ENCODE measurements at regions not wholly inside any gene's neighbourhood (a gene's known extent, or its start where the extent isn't known, plus 50 kb on each side); places are given as distances from the start of the nearest gene placed in this dataset.

DNA sequence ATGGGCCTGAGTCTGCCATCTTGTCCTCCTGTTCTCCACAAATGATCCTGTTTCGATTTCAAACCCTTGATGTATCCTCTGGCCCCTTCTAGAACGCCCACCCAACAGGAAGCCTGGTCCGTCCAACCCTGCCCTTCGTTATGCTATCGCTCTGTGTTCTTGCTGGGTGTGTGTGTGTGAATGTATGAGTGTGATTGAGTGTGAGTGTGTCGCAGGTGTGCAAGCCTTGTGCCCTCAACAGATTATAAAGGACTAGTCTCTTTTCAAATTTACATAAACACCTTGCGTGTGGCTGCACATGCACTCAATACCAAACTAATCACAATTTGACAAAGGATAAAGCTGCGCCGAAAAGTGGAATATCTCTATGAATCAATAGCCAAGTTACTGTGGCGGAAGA, 149.5 kb upstream of the SALL3 start:
- DNase-seq (ENCODE audit: low read depth in 3 of 3): no peak

DNA sequence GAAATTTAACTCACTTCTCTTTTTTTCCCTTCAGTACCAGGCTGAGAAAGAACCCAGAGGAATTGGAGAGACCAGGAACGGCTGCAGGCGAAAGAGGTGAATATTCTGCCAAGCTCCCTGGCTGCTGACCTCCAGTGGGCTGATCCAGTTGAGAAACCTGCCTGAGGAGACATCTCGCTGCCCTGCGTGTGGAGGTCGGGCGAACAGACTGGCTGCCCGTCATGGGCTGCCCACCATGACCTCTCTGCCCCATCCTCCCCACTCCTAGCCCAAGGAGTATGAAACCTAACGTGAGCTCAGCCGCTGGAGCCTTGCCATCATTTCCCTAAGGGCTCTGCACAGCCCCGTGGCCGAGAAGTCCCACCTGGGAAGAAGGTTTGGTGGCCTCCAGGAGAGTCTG, 148.8 kb upstream of the SALL3 start:
- no peak for DNase-seq (ENCODE audit: low read depth in 3 of 3)

- no peak for DNase-seq (ENCODE audit: low read depth in 3 of 3)
These were observed 148.0 kb upstream of the SALL3 start for GRCh38 chr18:78831603-78832002.

GRCh38 chr18:78833833-78834232, 145.8 kb upstream of the SALL3 start:
- no peak for DNase-seq (ENCODE audit: low read depth in 3 of 3)

GRCh38 chr18:78836838-78837237, 142.8 kb upstream of the SALL3 start:
- no peak for DNase-seq (ENCODE audit: low read depth in 3 of 3)

DNA sequence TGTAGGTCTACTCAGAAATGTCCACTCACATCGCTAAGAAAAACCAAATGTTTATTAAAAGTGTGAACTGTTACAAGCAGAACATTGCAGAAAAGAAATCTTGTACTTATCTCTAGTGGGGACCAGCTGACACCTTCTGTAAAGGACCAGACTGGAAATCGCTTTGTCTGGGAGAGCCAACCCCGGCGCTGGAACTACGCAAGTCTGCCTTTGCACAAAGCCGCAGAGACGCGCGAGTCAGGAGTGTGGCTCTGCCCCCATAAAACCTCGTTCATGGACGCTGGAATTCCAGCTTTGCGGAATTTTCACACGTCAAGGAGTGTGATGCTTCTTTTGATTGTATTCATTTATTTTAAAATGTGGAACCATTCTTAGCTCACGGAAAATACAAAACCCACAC, 141.9 kb upstream of the SALL3 start:
- no peak for DNase-seq (ENCODE audit: low read depth in 3 of 3)

DNA sequence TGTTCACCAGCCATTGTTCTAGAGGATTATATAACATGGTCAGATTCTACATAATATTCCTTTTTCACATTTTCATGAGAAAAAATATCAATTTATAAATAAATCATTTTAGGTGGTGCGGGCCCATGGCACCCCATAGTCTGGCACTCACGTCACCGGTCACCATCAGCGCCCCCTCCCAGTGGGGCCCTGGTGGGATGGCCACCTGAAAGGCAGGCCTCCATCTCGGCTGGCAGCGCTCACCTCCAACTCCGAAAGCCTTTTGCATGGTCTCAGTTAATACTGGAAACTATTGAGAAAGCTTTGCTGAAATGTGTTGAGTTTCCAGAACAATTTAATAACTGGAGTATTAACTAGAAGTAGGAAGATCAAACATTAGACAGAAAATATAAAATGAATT, 141.4 kb upstream of the SALL3 start:
- DNase-seq (ENCODE audit: low read depth in 3 of 3): no peak

DNA sequence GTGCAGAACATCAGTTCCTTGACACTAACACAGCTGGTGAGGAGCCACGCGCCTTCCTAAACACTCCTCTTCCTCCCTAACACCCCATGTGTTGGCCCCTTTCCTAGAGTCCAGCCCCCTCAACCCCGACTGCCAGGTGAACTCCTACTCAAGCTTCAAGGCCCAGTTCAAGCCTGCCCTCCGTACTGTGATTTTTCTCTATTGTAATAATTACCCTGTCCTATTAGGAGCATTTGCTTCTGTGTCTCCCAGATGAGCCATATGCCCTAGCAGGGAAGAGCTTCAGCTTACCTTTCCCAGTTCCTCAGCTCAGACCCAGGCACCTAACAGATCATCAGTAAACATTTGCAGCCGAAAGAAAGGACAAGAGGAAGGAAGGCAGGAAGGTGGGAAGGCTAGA, 130.6 kb upstream of the SALL3 start:
- DNase-seq (ENCODE audit: low read depth in 3 of 3): no peak

DNA sequence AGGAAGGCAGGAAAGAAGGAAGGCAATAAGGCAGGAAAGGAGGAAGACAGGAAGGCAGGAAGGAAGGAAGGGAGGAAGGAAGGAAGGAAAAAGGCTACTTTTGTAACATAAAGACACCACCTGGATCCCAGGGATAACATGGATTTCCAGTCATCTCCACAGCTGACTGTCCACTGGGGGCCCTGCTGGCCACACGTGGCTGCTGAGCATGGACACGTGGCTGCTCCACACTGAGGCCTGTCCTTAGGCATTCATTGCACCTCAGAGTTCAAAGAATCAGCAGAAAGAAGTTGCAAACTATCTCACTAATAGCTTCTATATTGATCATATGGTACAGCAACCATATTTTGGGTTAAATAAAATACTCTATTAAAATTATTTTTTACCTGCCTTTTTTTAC, 130.2 kb upstream of the SALL3 start:
- no peak for DNase-seq (ENCODE audit: low read depth in 3 of 3)

- DNase-seq (ENCODE audit: low read depth in 3 of 3): no peak
These were observed 126.3 kb upstream of the SALL3 start for GRCh38 chr18:78853341-78853740.

DNA sequence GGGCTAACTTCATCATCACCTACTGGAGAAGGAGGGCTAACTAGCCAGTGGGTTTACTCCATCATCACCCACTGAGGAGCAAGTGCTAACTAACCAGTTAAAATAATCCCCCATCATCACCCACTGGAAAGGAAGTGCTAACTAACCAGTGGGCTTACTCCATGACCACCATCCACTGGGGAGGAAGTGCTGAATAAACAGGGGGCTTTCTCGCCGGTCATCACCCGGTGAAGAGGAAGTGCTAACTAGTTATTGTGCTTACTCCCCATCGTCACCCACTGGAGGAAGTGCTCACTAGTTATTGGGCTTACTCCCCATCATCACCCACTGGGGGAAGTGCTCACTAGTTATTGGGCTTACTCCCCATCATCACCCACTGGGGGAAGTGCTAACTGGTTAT, 124.4 kb upstream of the SALL3 start:
- no peak for DNase-seq (ENCODE audit: low read depth in 3 of 3)

DNA sequence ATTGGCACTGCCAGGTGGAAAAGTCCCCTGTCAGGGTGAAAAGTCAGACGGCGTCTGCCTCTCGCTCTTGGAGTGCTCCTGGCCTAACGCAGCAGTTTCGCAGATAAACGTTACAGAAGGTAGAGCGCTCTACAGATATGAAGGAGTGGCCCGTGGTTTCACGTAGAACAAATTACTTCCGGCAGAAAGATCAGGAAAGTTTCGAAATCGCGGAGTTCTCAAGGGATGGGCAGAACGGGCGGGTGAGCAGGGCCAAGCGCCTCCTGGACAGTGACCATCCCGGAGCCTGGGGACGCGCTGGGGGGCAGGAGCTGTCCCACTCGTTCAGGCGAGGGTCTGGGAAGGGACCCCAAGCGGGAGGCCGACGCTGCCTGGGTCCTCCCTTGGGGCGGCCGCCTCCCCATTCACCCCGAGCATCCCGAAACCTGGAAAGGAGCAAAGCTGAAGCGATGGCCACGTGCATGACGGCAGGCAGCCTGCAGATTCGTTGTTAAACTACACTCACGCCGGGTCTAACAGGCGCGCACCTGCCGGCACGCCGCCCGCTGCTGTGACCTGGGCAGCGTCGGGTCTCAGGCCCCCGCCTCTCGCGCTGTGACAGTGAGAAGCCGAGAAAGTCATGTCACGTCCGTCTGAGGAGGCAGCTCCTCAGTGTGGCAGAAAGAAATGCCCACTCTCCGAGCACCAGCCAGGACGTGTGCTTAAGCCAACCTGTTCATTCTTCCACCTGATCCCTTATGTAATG, 122.9 kb upstream of the SALL3 start:
- DNase-seq (ENCODE audit: low read depth in 3 of 3): no peak

GRCh38 chr18:78857314-78858150, 122.1 kb upstream of the SALL3 start:
- DNase-seq (ENCODE audit: low read depth in 3 of 3): no peak

DNA sequence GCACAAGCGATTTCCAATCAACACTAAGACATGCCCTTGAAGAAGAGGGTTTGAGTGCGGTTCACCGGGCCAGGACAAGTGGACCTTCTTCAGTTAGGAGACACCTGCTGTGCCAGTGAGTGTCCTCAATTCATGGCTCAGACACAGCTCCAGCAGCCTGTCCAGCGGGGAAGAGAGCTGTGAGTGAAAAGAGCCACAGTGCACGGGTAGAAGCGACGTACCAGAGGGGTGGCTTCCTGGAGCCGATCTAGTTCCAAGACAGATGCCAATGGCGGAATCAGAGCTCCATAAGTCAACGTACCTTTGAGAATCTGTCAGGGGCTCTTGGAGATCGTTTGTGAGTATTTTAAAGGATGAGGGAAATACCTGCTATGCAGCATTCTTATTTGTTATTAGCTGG, 119.9 kb upstream of the SALL3 start:
- DNase-seq (ENCODE audit: low read depth in 3 of 3): no peak

DNA sequence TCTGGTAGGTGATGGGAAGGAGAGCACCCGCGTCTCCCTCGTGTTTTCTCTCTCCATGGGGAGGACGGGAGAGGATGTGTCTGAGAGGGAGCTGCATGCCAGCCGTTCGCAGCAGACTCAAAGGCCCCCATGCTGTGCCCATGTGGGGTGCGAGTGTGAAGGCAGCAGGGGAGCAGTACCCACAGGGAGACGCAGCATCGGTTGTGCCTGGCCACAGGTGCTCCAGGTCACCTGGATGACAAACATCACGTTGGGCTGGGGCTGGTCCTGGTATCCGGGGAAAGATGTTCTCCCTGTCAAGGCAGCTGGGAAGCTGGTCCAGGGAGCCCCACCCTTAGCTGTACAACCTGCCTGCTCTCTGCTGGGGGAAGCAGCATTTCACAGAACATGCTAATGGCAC, 119.5 kb upstream of the SALL3 start:
- no peak for DNase-seq (ENCODE audit: low read depth in 3 of 3)

DNA sequence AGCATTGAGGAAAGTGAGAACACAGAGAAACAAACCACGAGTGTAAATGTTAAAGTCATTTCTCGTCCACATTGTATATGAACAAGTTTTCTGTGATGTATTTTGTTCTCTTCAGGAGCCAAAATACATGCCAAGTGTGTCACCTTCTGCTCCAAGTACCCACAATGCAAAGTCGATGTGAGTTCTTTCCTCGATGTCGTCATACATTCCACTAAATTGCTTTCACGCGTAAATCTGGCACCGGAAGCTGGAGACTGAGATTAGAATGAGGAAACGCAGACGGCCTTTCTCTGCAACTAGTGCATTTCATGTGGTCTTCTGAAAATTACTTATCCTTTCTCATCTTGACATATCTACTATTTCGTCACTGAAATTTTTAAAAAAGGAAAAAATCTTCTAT, 118.5 kb upstream of the SALL3 start:
- DNase-seq (ENCODE audit: low read depth in 3 of 3): no peak

DNA sequence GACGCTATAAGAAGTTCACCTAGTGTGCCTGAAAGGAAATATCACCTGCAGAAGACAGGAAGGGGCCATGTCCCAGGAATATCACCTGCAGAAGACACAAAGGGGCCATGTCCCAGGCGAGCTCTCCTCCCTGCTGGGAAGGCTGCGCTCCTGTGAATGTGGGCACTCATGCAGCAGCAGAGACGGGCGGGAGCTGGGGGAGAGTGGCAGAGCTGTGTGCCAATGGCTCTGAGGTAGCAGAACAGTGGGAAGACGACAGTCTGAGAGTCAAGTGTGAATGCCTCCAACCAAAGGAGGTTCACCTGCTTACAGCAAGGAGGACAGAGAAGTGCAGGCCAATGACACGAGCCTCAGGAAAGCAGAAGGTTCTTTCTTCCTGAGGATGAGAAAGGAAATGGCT, 117.9 kb upstream of the SALL3 start:
- no peak for DNase-seq (ENCODE audit: low read depth in 3 of 3)

- DNase-seq (ENCODE audit: low read depth in 3 of 3): no peak
These were observed 117.2 kb upstream of the SALL3 start for GRCh38 chr18:78862395-78862794.

GRCh38 chr18:78865056-78865598, 114.5 kb upstream of the SALL3 start:
- no peak for DNase-seq (ENCODE audit: low read depth in 3 of 3)

GRCh38 chr18:78865771-78866310, 113.8 kb upstream of the SALL3 start:
- DNase-seq (ENCODE audit: low read depth in 3 of 3): no peak

DNA sequence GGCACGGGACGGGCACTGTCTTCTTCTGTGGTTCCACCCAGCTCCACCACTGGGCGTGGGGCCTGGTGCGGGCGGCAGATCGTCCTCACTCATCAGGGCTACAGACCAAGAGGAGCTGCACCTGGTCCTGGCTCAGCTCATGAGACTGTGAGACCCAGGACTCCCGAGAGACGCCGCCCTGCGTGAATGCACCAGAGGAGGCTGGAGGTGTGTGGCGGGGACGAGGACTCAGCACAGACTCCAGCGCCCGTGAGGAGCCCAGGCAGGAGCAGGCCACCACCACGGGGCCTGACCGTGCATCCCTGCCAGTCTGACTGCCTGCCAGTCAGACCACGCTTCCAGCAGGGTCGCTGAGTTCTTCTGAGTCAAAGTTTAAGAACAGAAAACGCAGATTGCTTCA, 112.5 kb upstream of the SALL3 start:
- no peak for DNase-seq (ENCODE audit: low read depth in 3 of 3)

- DNase-seq (ENCODE audit: low read depth in 3 of 3): no peak
These were observed 111.0 kb upstream of the SALL3 start for GRCh38 chr18:78868330-78869316.
